Activated naive CD4-positive, alpha-beta T cell treated with anti-CD3 and anti-CD28 coated beads, Interleukin-2, amount 50 U/mL, for 24 hours (primary cell): ENCODE measurements at regions not wholly inside any gene's neighbourhood (a gene's known extent, or its start where the extent isn't known, plus 50 kb on each side); places are given as distances from the start of the nearest gene placed in this dataset.
"Not testable (repeated sequence)": the region's sequence is repeated elsewhere in the genome, so short reads cannot be mapped to it uniquely, and the experiment has no call there.

Source experiments
- H3K27ac Mint-ChIP-seq: one replicate; pipeline ENCODE4 v1.8.0; 2021; ENCODE audit warnings: mild to moderate bottlenecking, mixed read lengths
- H3K27me3 Mint-ChIP-seq: one replicate; pipeline ENCODE4 v1.8.0; 2021; ENCODE audit warnings: mixed read lengths
- H3K36me3 Mint-ChIP-seq: one replicate; pipeline ENCODE4 v1.8.0; 2021; ENCODE audit warnings: mixed read lengths
- H3K4me1 Mint-ChIP-seq: one replicate; pipeline ENCODE4 v1.8.0; 2021; ENCODE audit warnings: mixed read lengths
- H3K4me3 Mint-ChIP-seq: one replicate; pipeline ENCODE4 v1.8.0; 2021; ENCODE audit warnings: mild to moderate bottlenecking, mixed read lengths
- H3K9me3 Mint-ChIP-seq: one replicate; pipeline ENCODE4 v1.8.0; 2021; ENCODE audit warnings: mixed read lengths

DNA sequence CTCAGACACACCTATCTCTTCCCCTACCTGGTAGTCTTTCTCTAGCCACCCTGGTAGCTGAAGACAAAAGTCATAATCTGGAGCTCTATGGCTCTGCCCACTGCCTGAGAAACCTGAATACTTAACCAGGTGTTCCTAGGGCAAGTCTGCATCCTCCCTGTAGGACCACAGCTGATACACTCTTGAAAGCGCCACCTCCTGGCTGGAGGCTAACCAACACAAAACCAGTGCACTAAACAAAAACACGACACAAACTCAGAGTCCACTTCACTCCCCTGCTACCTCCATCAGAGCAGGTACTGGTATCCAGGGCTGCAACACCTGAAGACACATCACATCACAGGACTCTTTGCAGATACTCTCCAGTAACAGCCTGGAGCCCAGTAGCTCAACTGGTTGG lies 84.6 kb upstream of the ANXA1 start:
- H3K4me3 Mint-ChIP-seq: no peak overlapping the region
- no peaks in the 10 kb centered on the region for H3K4me1 Mint-ChIP-seq
- H3K9me3 Mint-ChIP-seq: no peaks in the 10 kb centered on the region
- H3K27me3 Mint-ChIP-seq: peaks cover 8% of the 10 kb centered on the region
- no peak overlapping the region for H3K27ac Mint-ChIP-seq
- no peaks in the 10 kb centered on the region for H3K36me3 Mint-ChIP-seq

DNA sequence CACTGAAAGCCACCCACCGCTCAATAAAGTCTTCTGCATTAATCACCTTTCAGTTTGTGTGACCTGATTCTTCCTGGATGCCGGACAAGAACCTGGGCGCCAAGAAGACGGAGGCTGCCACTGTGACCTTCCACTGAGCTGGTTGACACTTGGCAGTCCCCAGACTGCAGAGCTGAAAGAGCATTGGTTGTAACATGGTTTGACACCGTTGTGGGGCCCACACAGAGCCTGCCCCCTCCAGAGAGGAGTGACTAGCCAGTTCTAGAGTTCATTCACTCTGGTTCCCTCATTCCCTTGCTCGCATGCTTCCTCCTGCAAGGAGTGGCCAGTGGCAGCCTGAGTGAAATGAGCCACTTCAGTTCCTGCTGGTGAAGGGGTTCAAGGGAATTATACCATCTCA lies 86.2 kb upstream of the ANXA1 start:
- no peaks in the 10 kb centered on the region for H3K4me1 Mint-ChIP-seq
- no peak overlapping the region for H3K4me3 Mint-ChIP-seq
- H3K36me3 Mint-ChIP-seq: no peaks in the 10 kb centered on the region
- peaks cover 4% of the 10 kb centered on the region for H3K27me3 Mint-ChIP-seq
- no peak overlapping the region for H3K27ac Mint-ChIP-seq
- no peaks in the 10 kb centered on the region for H3K9me3 Mint-ChIP-seq

GRCh38 chr9:73064315-73064714 lies 87.3 kb upstream of the ANXA1 start:
- Mint-ChIP-seq H3K4me1 (no peaks in the 10 kb centered on the region), H3K9me3 (no peaks in the 10 kb centered on the region), H3K27ac (no peak overlapping the region), H3K36me3 (no peaks in the 10 kb centered on the region), H3K27me3 (peaks cover 2% of the 10 kb centered on the region), H3K4me3 (no peak overlapping the region)

DNA sequence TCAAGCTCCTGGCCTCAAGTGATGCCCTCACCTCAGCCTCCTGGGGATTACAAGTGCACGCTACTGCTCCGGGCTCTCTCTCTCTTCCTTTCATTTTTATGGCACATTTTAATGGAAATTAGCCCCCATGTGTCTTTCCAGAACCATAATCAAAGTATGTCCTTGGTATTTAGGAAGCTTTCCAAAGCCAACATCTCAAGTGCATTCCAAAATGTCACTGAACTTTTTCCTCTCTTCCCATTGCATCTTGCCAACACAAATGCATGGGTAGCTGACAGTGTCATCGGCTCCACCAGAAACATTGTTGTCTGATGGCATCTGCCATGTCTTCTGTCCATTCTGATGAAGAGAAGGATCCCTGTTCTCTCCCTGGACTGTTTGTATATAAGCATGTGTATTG lies 90.5 kb upstream of the ANXA1 start:
- Mint-ChIP-seq H3K9me3 (no peaks in the 10 kb centered on the region), H3K27me3 (peaks cover 3% of the 10 kb centered on the region)

GRCh38 chr9:73059247-73059646 lies 92.4 kb upstream of the ANXA1 start:
- Mint-ChIP-seq H3K4me1 (no peaks in the 10 kb centered on the region), H3K36me3 (no peaks in the 10 kb centered on the region), H3K4me3 (no peak overlapping the region), H3K27me3 (peaks cover 3% of the 10 kb centered on the region), H3K9me3 (no peaks in the 10 kb centered on the region), H3K27ac (no peak overlapping the region)

More for the DNA sequence above, 90.5 kb upstream of the ANXA1 start:
- Mint-ChIP-seq H3K27ac (no peak overlapping the region), H3K36me3 (no peaks in the 10 kb centered on the region), H3K4me1 (no peaks in the 10 kb centered on the region), H3K4me3 (no peak overlapping the region)

- no peak overlapping the region for H3K27ac Mint-ChIP-seq
- H3K4me1 Mint-ChIP-seq: no peaks in the 10 kb centered on the region
- H3K27me3 Mint-ChIP-seq: peaks cover 9% of the 10 kb centered on the region
- H3K36me3 Mint-ChIP-seq: no peaks in the 10 kb centered on the region
- H3K9me3 Mint-ChIP-seq: no peaks in the 10 kb centered on the region
- no peak overlapping the region for H3K4me3 Mint-ChIP-seq
These were observed 95.4 kb upstream of the ANXA1 start for GRCh38 chr9:73056245-73056644.

DNA sequence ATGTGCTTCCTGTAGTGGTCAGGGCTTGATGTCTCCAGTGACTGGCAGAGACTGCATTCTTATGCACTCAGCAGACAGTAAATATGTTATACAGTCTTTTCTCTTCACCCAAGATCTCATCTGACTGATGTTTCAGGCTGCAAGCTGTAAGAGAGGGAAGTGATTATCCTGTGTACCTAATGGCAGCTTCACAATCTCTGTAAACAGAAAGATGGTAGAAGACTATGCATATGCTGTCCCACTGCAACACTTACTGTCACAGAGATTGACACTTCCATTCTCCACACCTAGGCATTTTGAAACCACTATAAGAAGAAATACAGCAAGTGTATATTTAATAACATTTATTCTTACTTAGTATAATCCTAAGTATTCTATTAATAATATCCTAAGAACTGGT lies 97.6 kb upstream of the ANXA1 start:
- no peak overlapping the region for H3K4me3 Mint-ChIP-seq
- no peaks in the 10 kb centered on the region for H3K4me1 Mint-ChIP-seq
- H3K36me3 Mint-ChIP-seq: no peaks in the 10 kb centered on the region
- H3K27me3 Mint-ChIP-seq: peaks cover 11% of the 10 kb centered on the region
- no peak overlapping the region for H3K27ac Mint-ChIP-seq
- no peaks in the 10 kb centered on the region for H3K9me3 Mint-ChIP-seq

DNA sequence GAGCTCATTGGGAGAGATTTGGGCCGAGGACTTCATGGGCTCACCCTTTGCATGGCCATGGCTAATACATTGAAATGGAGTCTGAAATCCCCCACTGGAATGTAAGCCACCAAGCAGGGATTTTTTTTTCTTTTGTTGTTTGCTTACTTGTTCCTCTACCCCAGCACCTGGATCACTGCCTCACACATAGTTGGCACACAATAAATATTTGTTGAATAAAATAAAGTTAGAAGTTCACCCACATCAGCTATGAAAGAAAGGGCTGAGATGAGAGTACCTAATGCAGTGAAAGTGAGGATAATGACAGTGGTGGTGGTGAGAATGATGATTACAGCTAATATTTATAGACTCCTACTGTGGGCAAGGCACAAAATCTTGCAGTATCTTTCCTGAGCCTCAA lies 98.1 kb upstream of the ANXA1 start:
- Mint-ChIP-seq H3K27me3 (peaks cover 11% of the 10 kb centered on the region), H3K4me1 (no peaks in the 10 kb centered on the region), H3K27ac (no peak overlapping the region), H3K9me3 (no peaks in the 10 kb centered on the region), H3K36me3 (no peaks in the 10 kb centered on the region), H3K4me3 (no peak overlapping the region)

DNA sequence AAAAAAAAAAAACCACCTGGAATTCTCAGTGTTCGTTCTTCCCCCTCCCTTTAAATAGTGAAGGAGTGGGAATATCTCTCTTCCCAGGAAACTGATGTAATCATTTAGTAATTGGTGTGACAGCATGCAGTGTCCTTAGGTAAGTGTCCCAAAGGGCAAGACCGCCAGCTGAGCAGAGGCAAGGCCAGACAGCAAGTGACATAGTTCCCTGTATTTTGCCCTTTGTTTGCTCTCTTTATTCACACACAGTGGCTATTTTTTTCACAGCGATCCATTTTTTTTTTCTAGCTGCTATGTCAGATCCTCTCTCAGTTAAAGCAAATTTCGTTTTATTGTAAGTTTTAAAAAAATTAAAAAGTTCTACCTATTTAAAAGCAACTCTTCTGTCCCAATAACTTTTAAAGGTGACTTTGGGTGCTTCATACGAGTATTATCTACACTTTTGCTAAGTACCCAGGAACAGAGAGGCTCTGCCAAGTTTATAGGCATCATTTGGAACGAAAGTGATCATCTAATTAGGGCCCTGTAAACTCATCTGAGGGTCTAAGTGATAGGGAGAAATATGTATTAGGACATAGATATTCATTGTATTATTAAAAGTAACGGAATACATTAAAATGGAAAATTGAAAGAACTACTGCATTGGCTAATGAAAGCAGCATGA lies 98.2 kb upstream of the ALDH1A1 start:
- Mint-ChIP-seq H3K4me3 (no peak overlapping the region), H3K9me3 (no peaks in the 10 kb centered on the region), H3K4me1 (no peaks in the 10 kb centered on the region), H3K27me3 (peaks cover 11% of the 10 kb centered on the region), H3K36me3 (no peaks in the 10 kb centered on the region), H3K27ac (no peak overlapping the region)

- Mint-ChIP-seq H3K27ac (no peak overlapping the region), H3K4me1 (no peaks in the 10 kb centered on the region), H3K9me3 (no peaks in the 10 kb centered on the region), H3K27me3 (peaks cover 12% of the 10 kb centered on the region), H3K4me3 (no peak overlapping the region), H3K36me3 (no peaks in the 10 kb centered on the region)
These were observed 97.4 kb upstream of the ALDH1A1 start for GRCh38 chr9:73050065-73050816.

- no peaks in the 10 kb centered on the region for H3K4me1 Mint-ChIP-seq
- no peaks in the 10 kb centered on the region for H3K9me3 Mint-ChIP-seq
- H3K36me3 Mint-ChIP-seq: no peaks in the 10 kb centered on the region
- no peak overlapping the region for H3K4me3 Mint-ChIP-seq
- H3K27ac Mint-ChIP-seq: no peak overlapping the region
- H3K27me3 Mint-ChIP-seq: peaks cover 13% of the 10 kb centered on the region
These were observed 96.4 kb upstream of the ALDH1A1 start for GRCh38 chr9:73049280-73049679.

GRCh38 chr9:73046769-73047168 lies 93.9 kb upstream of the ALDH1A1 start:
- Mint-ChIP-seq H3K27ac (no peak overlapping the region), H3K4me1 (no peaks in the 10 kb centered on the region), H3K36me3 (no peaks in the 10 kb centered on the region), H3K27me3 (peaks cover 10% of the 10 kb centered on the region), H3K4me3 (no peak overlapping the region), H3K9me3 (no peaks in the 10 kb centered on the region)

- H3K4me3 Mint-ChIP-seq: not testable (repeated sequence)
These were observed 91.9 kb upstream of the ALDH1A1 start for GRCh38 chr9:73044776-73045175.

DNA sequence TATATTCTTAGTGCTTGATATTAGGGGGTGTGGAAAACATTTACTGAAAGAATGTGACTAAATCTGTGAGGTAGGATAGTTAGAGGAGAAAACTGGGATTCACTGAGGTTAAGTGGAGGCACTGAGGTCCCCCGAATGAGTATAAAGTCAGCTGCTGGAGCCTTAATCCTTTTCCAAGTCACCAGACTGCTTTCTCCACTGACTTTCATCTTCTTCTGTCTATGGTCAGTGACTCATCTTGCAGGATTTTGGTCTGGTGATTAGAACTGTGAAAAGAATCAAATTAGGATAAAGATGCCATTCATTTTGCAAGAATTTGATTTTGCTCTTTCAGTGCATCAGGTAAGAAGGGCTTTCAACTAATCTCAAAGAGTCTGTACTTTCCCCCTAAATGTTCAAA lies 89.3 kb upstream of the ALDH1A1 start:
- Mint-ChIP-seq H3K4me3 (no peak overlapping the region), H3K27me3 (peaks cover 4% of the 10 kb centered on the region), H3K27ac (no peak overlapping the region), H3K9me3 (no peaks in the 10 kb centered on the region), H3K4me1 (no peaks in the 10 kb centered on the region), H3K36me3 (no peaks in the 10 kb centered on the region)

More at GRCh38 chr9:73044776-73045175, 91.9 kb upstream of the ALDH1A1 start:
- not testable (repeated sequence) for H3K36me3 Mint-ChIP-seq, H3K4me1 Mint-ChIP-seq, H3K27me3 Mint-ChIP-seq, H3K27ac Mint-ChIP-seq, H3K9me3 Mint-ChIP-seq

DNA sequence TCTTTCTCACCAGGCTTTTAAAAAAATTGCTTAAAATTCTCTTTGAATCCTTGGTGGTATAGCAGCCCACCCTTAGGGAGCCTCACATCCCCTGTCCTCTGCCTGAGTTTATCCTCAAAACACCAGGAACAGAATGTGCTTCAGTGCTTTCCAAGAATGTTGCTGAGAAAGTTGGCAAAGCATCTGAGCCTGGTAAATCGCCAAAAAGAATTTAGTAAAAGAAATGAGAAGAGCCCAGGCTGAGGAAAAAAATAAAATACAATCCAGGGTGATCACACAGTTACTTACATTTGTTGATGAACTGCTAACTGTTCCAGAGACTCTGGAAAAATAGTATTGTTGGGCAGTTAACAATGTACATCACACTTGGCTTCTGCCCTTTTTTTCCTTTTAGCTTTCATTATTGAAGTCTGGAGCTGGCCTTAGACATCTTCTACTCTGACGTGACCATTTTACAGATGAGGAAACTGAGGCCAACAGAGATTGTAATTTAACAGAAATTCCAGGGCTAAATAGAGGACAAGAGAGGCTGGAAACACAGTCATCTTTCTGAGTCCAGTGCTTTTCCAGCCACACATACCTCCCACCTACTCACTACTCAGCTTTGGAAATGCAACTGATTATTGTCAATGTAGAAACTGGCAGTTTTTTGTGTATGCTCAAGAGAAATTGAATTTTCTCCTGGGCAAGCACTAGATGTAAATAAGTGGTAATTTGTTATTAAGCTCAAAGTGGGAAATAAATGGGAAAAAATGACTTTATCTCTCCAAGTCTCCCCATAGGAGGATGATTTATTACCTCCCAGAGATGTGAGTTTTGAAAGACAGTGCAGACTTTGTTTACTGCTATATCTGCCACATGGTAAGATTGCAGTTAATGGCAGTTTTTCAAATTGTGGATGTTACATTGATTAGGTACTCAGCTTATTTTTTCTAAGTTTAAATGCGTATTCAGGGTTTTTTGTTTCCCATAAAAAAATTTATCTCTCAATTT lies 86.7 kb upstream of the ALDH1A1 start:
- Mint-ChIP-seq H3K4me1 (no peaks in the 10 kb centered on the region), H3K27ac (no peak overlapping the region), H3K36me3 (no peaks in the 10 kb centered on the region), H3K27me3 (peaks cover 2% of the 10 kb centered on the region), H3K9me3 (no peaks in the 10 kb centered on the region), H3K4me3 (no peak overlapping the region)

DNA sequence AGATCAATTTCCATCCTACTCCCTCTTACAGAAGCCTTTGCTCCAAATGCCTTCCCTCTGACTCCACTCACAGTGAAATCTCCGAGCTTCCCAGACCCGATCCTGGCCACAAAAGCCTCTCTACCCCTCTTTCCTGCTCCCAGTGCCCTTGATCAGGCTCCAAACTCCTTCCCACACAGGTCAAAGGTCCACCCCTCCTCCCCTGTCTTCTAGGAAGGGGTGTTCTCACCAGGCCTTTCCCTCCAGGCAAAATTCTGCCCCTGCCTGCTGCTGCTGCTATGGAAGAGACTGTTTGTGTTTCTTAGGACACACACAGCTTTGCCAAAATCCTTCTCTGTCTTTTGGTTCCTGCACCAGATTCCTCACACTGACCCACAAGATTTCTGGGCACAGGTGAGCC lies 85.8 kb upstream of the ALDH1A1 start:
- no peaks in the 10 kb centered on the region for H3K4me1 Mint-ChIP-seq
- no peak overlapping the region for H3K27ac Mint-ChIP-seq
- H3K4me3 Mint-ChIP-seq: no peak overlapping the region
- H3K36me3 Mint-ChIP-seq: no peaks in the 10 kb centered on the region
- no peaks in the 10 kb centered on the region for H3K9me3 Mint-ChIP-seq
- H3K27me3 Mint-ChIP-seq: peaks cover 2% of the 10 kb centered on the region
